GM19455 (cell line): ENCODE measurements at regions not wholly inside any gene's neighbourhood (a gene's known extent, or its start where the extent isn't known, plus 50 kb on each side); places are given as distances from the start of the nearest gene placed in this dataset.
"Not testable (repeated sequence)": the region's sequence is repeated elsewhere in the genome, so short reads cannot be mapped to it uniquely, and the experiment has no call there.

ENCODE experiments used
- ATAC-seq: cut with Tn5 transposase; IDR thresholded peaks from one replicate; pipeline ENCODE4 v1.9.1; 2021; ENCODE audit not compliant: unreplicated experiment

- no peak for ATAC-seq
Measured at GRCh38 chr6:122214605-122215318, 184.7 kb upstream of the HSF2 start.

DNA sequence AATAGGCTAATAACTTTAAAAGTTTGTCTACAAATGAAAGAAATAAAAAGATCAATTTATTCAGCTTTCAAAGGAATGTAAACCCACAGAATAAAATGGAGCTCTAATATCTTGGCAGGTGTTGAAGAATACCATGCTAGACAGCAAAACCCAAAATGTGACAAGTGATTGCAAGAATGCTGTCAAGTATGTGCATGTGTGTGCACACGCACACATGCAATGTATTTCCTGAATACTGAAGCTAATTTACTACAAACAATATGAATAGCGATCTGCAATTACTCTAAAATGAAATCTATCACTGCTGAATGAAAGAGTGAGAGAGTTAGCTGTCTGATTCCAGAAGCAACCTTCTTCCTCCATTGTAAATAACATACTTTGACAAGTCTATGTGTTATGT lies 179.2 kb upstream of the HSF2 start:
- no peak for ATAC-seq

DNA sequence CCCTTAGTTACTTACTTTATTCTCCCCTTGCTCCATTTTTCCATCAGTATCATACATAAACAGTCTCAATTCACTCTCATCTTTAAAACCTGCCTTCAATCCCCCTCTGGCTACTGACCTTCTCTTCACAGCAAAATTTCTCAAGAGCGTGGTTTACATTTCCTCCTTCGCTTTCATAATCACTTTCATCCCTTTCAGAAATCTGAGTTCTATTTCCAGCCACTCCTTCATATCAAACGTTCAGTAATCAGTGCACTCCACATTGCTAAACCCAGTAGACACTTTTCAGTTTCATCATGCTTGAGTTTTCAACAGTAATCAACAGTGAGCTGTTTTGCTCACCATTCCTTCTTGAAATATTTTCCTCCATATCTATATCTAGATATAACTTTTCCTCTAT lies 176.7 kb upstream of the HSF2 start:
- ATAC-seq = no peak

- ATAC-seq = no peak
Measured at GRCh38 chr6:122223251-122223650, 176.2 kb upstream of the HSF2 start.

DNA sequence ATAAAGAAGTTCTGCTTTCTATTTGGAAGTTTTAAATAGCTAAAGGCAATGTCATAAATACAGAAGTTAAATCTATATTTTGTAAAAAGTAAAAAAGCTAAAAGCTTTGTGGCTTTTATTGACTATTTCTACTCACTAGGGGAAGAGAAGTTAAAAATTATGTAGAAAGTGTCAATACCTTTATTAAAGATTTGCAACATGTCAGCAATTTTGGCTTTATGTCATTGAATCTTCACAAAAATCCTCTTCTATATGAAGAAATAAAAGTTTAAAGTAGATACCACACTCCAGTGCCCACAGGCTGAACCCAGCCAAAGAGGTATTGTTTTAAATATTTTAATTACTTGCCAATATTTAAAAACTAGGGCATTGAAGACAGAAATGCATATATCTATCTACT lies 160.6 kb upstream of the HSF2 start:
- ATAC-seq = no peak

- no peak for ATAC-seq
Measured at GRCh38 chr6:122246906-122247658, 152.4 kb upstream of the HSF2 start.

- no peak for ATAC-seq
Measured at GRCh38 chr6:122248001-122248669, 151.3 kb upstream of the HSF2 start.

DNA sequence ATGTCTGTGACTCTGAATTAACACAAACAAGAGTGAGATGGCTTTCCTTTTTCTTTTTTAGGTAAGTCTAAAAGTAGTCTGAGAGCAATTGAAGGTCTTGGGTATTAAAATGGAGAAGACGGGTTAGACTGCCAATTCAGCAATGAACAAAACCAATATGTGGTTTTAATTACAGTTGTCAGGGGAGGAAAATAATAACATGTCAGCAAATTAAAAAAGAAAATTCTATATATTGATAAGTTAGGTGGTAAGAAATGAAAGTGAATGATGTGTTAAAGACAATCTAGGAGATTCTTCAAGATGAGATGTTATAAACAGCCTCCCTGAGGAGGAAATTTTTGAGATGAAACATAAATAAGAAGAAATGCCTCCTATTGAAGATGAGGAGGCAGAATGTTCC lies 150.6 kb upstream of the HSF2 start:
- ATAC-seq = no peak

DNA sequence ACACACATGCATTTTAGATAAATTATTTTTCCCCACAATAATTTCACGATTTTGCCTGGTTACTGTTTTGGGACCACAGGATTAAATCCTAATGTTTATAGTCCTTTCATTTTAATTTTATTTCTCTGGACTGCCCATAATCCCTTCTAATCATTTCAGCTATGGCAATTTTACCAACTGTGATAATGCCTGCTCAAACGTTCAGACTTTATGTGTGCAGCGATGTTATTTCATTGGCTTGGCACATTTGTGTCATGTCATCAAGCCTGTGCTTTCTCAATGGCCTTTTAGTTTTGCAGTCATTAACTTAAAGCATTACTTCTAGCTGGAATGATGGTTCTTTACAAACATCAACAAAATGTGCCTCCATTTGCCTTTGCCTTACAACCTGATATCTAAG lies 140.6 kb upstream of the HSF2 start:
- ATAC-seq = no peak

- no peak for ATAC-seq
Measured at GRCh38 chr6:122264557-122264956, 134.9 kb upstream of the HSF2 start.

GRCh38 chr6:122265755-122266154 lies 133.7 kb upstream of the HSF2 start:
- no peak for ATAC-seq

- ATAC-seq = no peak
Measured at GRCh38 chr6:122268394-122268793, 131.1 kb upstream of the HSF2 start.

GRCh38 chr6:122276637-122277036 lies 122.8 kb upstream of the HSF2 start:
- ATAC-seq = no peak

GRCh38 chr6:122280105-122281021 lies 119.1 kb upstream of the HSF2 start:
- ATAC-seq = not testable (repeated sequence)

GRCh38 chr6:122283884-122284283 lies 115.6 kb upstream of the HSF2 start:
- no peak for ATAC-seq

DNA sequence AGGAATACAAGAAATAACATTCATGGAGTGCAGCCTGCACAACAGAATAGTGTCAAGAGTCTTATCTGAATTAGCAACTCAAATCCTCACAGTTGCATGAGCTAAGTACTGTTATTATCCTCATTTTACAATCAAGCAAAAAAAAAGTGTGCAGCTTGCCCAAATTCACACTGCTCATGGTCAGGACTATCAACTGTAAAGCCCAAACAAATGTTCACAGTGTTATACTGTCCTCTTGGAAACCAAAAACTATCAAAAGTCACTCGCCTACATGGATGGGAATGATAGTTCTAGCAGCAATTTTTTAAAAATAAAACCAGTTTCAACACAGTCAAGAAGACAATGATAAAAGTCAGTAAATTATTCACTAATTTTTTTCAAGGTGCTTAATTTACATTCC lies 114.6 kb upstream of the HSF2 start:
- ATAC-seq = no peak

DNA sequence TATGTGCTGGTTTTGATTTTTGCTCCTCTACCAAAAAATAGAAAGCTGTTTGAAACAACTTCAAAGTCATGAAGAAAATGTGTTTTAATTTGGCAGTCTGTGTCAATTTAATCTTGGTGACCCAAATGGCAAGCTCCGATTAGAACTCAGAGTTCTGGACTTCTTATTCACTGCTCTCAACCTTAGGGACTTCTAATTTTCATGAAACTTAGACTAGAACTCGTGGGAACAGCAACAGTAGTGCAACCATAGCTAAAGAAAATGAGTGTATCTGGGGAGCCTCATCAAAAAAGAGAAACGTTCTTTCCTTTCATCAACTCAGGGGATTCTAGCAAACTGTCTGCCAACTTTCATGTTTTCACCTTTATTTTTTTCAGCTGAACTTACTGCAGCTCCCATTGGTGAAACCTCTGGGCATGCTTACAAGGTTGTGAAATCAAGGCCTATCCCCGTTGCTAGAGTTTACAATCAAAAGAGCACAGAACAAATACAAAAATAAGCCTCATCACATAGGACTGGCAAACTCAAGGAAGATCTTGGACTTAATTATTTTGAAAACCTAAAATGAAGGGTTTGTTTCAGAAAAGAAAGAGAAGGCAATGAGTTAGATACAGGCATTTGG lies 114.0 kb upstream of the HSF2 start:
- no peak for ATAC-seq

DNA sequence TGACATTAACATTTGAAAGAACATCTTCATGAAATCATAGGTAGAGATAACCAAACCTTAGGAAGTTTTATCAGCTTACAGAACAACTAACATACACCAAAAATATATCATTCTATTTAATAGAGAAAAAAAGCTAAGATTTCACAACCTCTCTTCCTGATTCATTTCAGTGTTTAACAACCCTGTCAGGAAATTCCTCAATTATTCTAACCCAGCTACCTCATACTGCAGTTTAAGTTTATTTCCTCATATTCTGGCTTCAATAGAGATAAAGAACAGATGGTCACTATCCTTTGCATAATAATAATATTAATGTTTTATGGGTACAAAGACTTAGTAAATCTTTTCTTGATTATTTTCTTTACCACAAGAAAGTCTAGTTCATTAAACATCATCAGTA lies 112.9 kb upstream of the HSF2 start:
- no peak for ATAC-seq

- ATAC-seq = no peak
Measured at GRCh38 chr6:122289762-122290539, 109.5 kb upstream of the HSF2 start.

DNA sequence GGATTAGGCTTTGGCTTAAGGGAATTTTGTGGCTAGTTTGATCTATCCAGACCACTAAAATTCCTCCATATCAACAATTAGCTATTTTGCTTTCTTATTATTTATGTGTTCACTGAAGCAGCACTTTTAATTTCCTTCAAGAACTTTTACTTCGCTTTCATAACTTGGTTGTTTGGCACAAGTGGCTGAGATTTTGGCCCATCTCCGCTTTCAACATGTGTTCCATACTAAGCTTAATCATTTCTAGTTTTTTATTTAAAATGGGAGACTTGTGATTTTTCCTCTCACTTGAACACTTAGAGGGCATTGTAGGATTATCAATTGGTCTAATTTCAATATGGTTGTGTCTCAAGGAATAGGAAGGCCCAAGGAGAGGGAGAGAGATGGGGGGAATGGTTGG lies 102.4 kb upstream of the HSF2 start:
- no peak for ATAC-seq
